Heart left ventricle (tissue), 13 donors: ENCODE measurements at regions not wholly inside any gene's neighbourhood (a gene's known extent, or its start where the extent isn't known, plus 50 kb on each side); places are given as distances from the start of the nearest gene placed in this dataset.

Experiments
- POLR2A ChIP-seq, 2 donors: fragments of 450-650 bp; IDR thresholded peaks; one replicate each; pipeline ENCODE4 v1.6.1; 2017; ENCODE audit warnings: antibody characterized with exemption in 2 of 2, mild to moderate bottlenecking in 2 of 2, moderate library complexity in 2 of 2
- TF ChIP-seq, protein P1 (sequence below), 12 donors: fragments of 200-600 bp; sonication (generic) in 4 of 12; IDR thresholded peaks; one replicate each; pipeline versions ENCODE4 v1.5.0 to v1.8.0; 2018 to 2022; ENCODE audit warnings: antibody characterized with exemption in 12 of 12, mild to moderate bottlenecking in 5 of 12
- donor health status: ischemic (EF 13 %, LVEDD 7.1; RV severe dilation, severe dysfunction).
- donor health status: DM: no; HTN: yes; CAD: no.
- donor health status: DM: no; HTN: no; CAD: no.
- donor health status: ischemic (EF 25% LVEDD 6.9; RV normal size, moderate dysfunction).
- donor health status: ischemic (EF 25% LVEDD 5.7; RV mildly dilated, moderate dysfunction).
- donor health status: ischemic (EF 35%, LVEDD 5.7; RV mildly dilated, moderate dysfunction).
- donor health status: nonischemic (EF 11% LVEDD 7.7; RV severe dilation, severe dysfunction).
- donor health status: DM: yes; HTN: yes; CAD: no.
- donor health status: PGD.
- donor health status: ischemic (EF 29% LVEDD 5.4; RV normal size, mild dysfunction).
- donor health status: nonischemic (EF 23%, LVEDD 6.1; RV moderate dilation, normal function).

DNA sequence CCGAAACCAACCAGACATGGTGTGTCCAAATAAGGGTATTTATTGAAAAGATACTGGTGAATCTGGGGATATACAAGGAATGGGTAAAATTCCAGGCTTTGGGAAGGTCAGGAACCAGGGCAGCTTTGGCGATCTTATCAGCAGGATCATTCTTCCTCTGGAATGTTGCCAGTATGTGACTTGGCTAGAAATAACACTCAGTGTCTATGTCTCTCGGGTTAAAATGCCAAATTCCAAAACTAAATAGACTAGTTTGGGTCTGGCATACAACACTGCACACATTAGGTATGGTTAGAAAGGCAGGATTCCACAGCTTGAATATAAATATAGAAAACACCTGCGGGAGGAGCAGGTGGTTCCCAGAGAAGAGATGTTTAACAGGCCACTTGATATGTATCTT, 220.2 kb upstream of the CD96 start:
- TF ChIP-seq POLR2A (IDR thresholded peaks at IDR 0.05): no peak
- TF ChIP-seq, protein P1, sequence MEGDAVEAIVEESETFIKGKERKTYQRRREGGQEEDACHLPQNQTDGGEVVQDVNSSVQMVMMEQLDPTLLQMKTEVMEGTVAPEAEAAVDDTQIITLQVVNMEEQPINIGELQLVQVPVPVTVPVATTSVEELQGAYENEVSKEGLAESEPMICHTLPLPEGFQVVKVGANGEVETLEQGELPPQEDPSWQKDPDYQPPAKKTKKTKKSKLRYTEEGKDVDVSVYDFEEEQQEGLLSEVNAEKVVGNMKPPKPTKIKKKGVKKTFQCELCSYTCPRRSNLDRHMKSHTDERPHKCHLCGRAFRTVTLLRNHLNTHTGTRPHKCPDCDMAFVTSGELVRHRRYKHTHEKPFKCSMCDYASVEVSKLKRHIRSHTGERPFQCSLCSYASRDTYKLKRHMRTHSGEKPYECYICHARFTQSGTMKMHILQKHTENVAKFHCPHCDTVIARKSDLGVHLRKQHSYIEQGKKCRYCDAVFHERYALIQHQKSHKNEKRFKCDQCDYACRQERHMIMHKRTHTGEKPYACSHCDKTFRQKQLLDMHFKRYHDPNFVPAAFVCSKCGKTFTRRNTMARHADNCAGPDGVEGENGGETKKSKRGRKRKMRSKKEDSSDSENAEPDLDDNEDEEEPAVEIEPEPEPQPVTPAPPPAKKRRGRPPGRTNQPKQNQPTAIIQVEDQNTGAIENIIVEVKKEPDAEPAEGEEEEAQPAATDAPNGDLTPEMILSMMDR (IDR thresholded peaks at IDR 0.05): no peak
